OCI-LY7 (cell line): ENCODE measurements at regions not wholly inside any gene's neighbourhood (a gene's known extent, or its start where the extent isn't known, plus 50 kb on each side); places are given as distances from the start of the nearest gene placed in this dataset.
"Not testable (repeated sequence)": the region's sequence is repeated elsewhere in the genome, so short reads cannot be mapped to it uniquely, and the experiment has no call there.

Experiments used
- BruUV-seq: library from RNA; stranded (reverse); fragments of 400-500 nt; replicated peaks from 2 replicates; lab custom pipeline; 2021; lab: Mats Ljungman, UMichigan
- CTCF ChIA-PET: fragments of 300-600 bp; sonication (Branson Sonifier 250); formaldehyde crosslinking; loops from one replicate; lab custom pipeline; 2022; ENCODE audit warnings: antibody characterized with exemption; ENCODE audit not compliant: unreplicated experiment; lab: Charles Lee
- POLR2A ChIA-PET: fragments of 300-600 bp; sonication (Branson Sonifier 250); formaldehyde crosslinking; loops from one replicate; lab custom pipeline; 2022; ENCODE audit warnings: antibody characterized with exemption; lab: Charles Lee
- DNase-seq: peaks from one replicate; pipeline ENCODE4 v3.0.0-alpha.2; 2015; ENCODE audit warnings: low spot score
- H2AFZ ChIP-seq: fragments of 200-600 bp; sonication (generic), shearing (Covaris generic); 2 replicates; pipeline ENCODE4 v1.6.1; 2014; ENCODE audit warnings: mild to moderate bottlenecking, antibody characterized with exemption, low read length, moderate library complexity
- H3K27ac ChIP-seq: fragments of 200-600 bp; sonication (generic); 2 replicates; pipeline ENCODE4 v1.5.1; 2014; ENCODE audit warnings: mixed run types, low read depth, mild to moderate bottlenecking, moderate library complexity, low read length, inconsistent platforms; ENCODE audit not compliant: poor library complexity, severe bottlenecking
- H3K36me3 ChIP-seq: fragments of 200-600 bp; sonication (generic); 2 replicates; pipeline ENCODE4 v1.6.1; 2014; ENCODE audit warnings: mild to moderate bottlenecking, antibody characterized with exemption, low read length, moderate library complexity, mixed read lengths; ENCODE audit not compliant: insufficient read depth
- H3K4me1 ChIP-seq: fragments of 200-600 bp; sonication (generic); 2 replicates; pipeline ENCODE4 v1.5.1; 2014; ENCODE audit warnings: mild to moderate bottlenecking, low read length; ENCODE audit not compliant: insufficient read depth, poor library complexity, severe bottlenecking
- H3K4me2 ChIP-seq: fragments of 200-600 bp; sonication (generic); 2 replicates; pipeline ENCODE4 v1.6.1; 2014; ENCODE audit warnings: mild to moderate bottlenecking, low read length
- H3K4me3 ChIP-seq: fragments of 200-600 bp; sonication (generic); 2 replicates; pipeline ENCODE4 v1.5.1; 2014; ENCODE audit warnings: mild to moderate bottlenecking, low read depth, low read length; ENCODE audit not compliant: poor library complexity, severe bottlenecking
- H3K79me2 ChIP-seq: fragments of 200-600 bp; sonication (generic); 2 replicates; pipeline ENCODE4 v1.6.1; 2016; ENCODE audit warnings: low read depth, mild to moderate bottlenecking, low read length, moderate library complexity, mixed read lengths; ENCODE audit not compliant: insufficient read depth
- H3K9me2 ChIP-seq: fragments of 200-600 bp; sonication (generic); 2 replicates; pipeline ENCODE4 v1.6.1; 2016; ENCODE audit warnings: mild to moderate bottlenecking, low read length, mixed read lengths; ENCODE audit not compliant: insufficient read depth
- H3K9me3 ChIP-seq: fragments of 200-600 bp; sonication (generic); 2 replicates; pipeline ENCODE4 v1.6.1; 2014; ENCODE audit warnings: mild to moderate bottlenecking, mixed run types, low read length, mixed read lengths
- H4K20me1 ChIP-seq: fragments of 200-600 bp; sonication (generic); 2 replicates; pipeline ENCODE4 v1.6.1; 2014; ENCODE audit warnings: mild to moderate bottlenecking, antibody characterized with exemption, low read length, moderate library complexity, mixed read lengths; ENCODE audit not compliant: insufficient read depth
- EZH2phosphoT487 ChIP-seq: fragments of 200-600 bp; sonication (generic); IDR thresholded peaks from 2 replicates; pipeline ENCODE4 v1.6.1; 2018; ENCODE audit warnings: low read depth, borderline replicate concordance, mild to moderate bottlenecking, mixed run types, antibody characterized with exemption, low read length, moderate library complexity, mixed read lengths
- intact Hi-C: fragments of 100-400 bp; cut with micrococcal nuclease; formaldehyde crosslinking; loops from one replicate; pipeline ENCODE4 v1.10.0; 2022; ENCODE audit not compliant: unreplicated experiment
- TF ChIP-seq, protein P1 (sequence below): fragments of 200-600 bp; sonication (generic); conservative IDR thresholded peaks from 2 replicates; pipeline ENCODE4 v1.5.1; 2014; ENCODE audit warnings: mild to moderate bottlenecking, antibody characterized with exemption, low read length, moderate library complexity, mixed read lengths

GRCh38 chr17:62216847-62217246 is 151.8 kb upstream of the MED13 start:
- DNase-seq = no peak
- Histone ChIP-seq H3K4me1 (no peaks in the 10 kb centered on the region), H3K36me3 (no peaks in the 10 kb centered on the region)

DNA sequence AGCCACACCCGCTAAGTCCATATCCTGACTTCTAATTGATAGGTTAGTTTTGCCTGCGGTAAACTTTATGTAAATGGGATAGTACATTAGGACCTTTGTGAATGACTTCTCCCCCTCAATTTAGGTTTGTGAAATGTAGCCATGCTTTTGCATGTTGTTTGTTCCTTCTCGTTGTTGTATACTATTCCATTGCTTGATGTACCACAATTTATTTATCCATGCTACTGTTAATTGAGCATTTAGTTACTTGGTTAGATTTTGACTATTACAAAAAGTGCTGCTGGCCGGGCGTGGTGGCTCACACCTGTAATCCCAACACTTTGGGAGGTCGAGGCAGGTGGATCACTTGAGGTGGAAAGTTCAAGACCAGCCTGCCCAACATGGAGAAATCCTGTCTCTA is 150.8 kb upstream of the MED13 start:
- POLR2A ChIA-PET, H3K4me1 ChIP-seq, CTCF ChIA-PET, DNase-seq, BruUV-seq, H3K4me2 ChIP-seq, H2AFZ ChIP-seq, H3K79me2 ChIP-seq, intact Hi-C loops, H3K9me2 ChIP-seq, H3K36me3 ChIP-seq, H3K27ac ChIP-seq, H3K9me3 ChIP-seq, H4K20me1 ChIP-seq, H3K4me3 ChIP-seq: not testable (repeated sequence)

More at GRCh38 chr17:62216847-62217246, 151.8 kb upstream of the MED13 start:
- no TSS peak for BruUV-seq
- ChIA-PET CTCF (no interaction called here), POLR2A (no interaction called here)
- H3K4me2 ChIP-seq = no peak overlapping the region
- no peak overlapping the region for H3K4me3 ChIP-seq
- intact Hi-C loops = no loop called here
- H3K9me2 ChIP-seq = no peaks in the 10 kb centered on the region
- no peaks in the 10 kb centered on the region for H3K79me2 ChIP-seq
- H3K27ac ChIP-seq = no peak overlapping the region
- no peak for TF ChIP-seq EZH2phosphoT487
- TF ChIP-seq, protein P1, sequence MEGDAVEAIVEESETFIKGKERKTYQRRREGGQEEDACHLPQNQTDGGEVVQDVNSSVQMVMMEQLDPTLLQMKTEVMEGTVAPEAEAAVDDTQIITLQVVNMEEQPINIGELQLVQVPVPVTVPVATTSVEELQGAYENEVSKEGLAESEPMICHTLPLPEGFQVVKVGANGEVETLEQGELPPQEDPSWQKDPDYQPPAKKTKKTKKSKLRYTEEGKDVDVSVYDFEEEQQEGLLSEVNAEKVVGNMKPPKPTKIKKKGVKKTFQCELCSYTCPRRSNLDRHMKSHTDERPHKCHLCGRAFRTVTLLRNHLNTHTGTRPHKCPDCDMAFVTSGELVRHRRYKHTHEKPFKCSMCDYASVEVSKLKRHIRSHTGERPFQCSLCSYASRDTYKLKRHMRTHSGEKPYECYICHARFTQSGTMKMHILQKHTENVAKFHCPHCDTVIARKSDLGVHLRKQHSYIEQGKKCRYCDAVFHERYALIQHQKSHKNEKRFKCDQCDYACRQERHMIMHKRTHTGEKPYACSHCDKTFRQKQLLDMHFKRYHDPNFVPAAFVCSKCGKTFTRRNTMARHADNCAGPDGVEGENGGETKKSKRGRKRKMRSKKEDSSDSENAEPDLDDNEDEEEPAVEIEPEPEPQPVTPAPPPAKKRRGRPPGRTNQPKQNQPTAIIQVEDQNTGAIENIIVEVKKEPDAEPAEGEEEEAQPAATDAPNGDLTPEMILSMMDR = no peak
- no peak overlapping the region for H2AFZ ChIP-seq
- no peaks in the 10 kb centered on the region for H3K9me3 ChIP-seq
- H4K20me1 ChIP-seq = no peaks in the 10 kb centered on the region

DNA sequence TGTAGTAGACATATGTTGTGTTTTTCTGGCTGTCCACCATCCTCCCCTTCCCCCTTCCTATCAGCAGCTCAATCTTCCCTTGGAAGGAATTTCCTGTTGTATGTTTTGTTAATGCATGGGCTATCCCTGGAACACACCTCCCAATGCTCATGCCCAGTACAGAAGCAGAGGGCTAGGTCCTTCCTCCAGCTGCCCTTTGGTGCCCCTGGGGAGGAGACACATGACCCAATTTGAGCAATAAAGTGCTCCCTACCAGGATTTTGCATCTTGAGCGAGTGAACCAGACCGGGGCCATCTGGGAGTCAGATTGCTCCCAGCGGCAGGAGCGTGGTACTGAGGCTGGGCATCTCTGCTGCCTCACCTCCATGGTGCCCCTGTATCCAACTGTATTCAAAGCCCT is 141.5 kb upstream of the MED13 start:
- Histone ChIP-seq H3K9me3 (no peaks in the 10 kb centered on the region), H3K4me2 (no peak overlapping the region), H3K9me2 (no peaks in the 10 kb centered on the region), H3K4me3 (no peak overlapping the region), H3K27ac (no peak overlapping the region), H3K79me2 (no peaks in the 10 kb centered on the region), H3K4me1 (no peaks in the 10 kb centered on the region), H3K36me3 (no peaks in the 10 kb centered on the region), H2AFZ (no peak overlapping the region), H4K20me1 (no peaks in the 10 kb centered on the region)
- POLR2A ChIA-PET = no interaction called here
- intact Hi-C loops = no loop called here
- no peak for DNase-seq
- CTCF ChIA-PET = no interaction called here
- BruUV-seq = no TSS peak
- no peak for TF ChIP-seq EZH2phosphoT487
- TF ChIP-seq, protein P1 = no peak

GRCh38 chr17:62197156-62197555 is 132.1 kb upstream of the MED13 start:
- H3K4me3 ChIP-seq, DNase-seq, H3K36me3 ChIP-seq, H3K4me2 ChIP-seq, H4K20me1 ChIP-seq, H3K27ac ChIP-seq, BruUV-seq, H3K9me2 ChIP-seq, CTCF ChIA-PET, H3K9me3 ChIP-seq, H3K79me2 ChIP-seq, H2AFZ ChIP-seq, intact Hi-C loops, H3K4me1 ChIP-seq: not testable (repeated sequence)
- POLR2A ChIA-PET = interaction anchor here (0.9 kb wide), 1 partner anchor 61 kb away, joined by 3 read pairs; no protein-coding TSS in a partner anchor

DNA sequence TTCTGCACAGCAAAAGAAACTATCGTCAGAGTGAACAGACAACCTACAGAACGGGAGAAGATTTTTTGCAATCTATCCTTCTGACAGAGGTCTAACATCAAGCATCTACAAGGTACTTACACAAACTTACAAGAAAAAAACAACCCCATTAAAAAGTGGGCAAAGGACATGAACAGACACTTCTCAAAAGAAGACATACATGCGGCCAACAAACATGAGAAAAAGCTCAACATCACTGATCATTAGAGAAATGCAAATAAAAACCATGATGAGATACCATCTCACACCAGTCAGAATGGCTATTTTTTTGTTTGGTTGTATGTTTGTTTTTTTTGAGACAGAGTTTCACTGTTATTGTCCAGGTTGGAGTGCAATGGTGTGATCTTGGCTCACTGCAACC is 131.5 kb upstream of the MED13 start:
- intact Hi-C loops, H2AFZ ChIP-seq, H4K20me1 ChIP-seq, H3K4me3 ChIP-seq, H3K9me3 ChIP-seq, DNase-seq, H3K79me2 ChIP-seq, H3K9me2 ChIP-seq, H3K4me2 ChIP-seq, CTCF ChIA-PET, H3K27ac ChIP-seq, H3K36me3 ChIP-seq, H3K4me1 ChIP-seq, BruUV-seq: not testable (repeated sequence)
- POLR2A ChIA-PET = interaction anchor here (0.9 kb wide), 1 partner anchor 62 kb away, joined by 3 read pairs; no protein-coding TSS in a partner anchor
